ENCODE measurements at regions not wholly inside any gene's neighbourhood (a gene's known extent, or its start where the extent isn't known, plus 50 kb on each side); places are given as distances from the start of the nearest gene placed in this dataset.

- TF ChIP-seq ZNF318 (CRISPR knock-in tag; IDR thresholded peaks at IDR 0.05) = no peak
- TF ChIP-seq TAF1 (CRISPR knock-in tag; IDR thresholded peaks at IDR 0.05) = no peak
- TF ChIP-seq ZBTB14 (CRISPR knock-in tag; IDR thresholded peaks at IDR 0.05) = no peak
- TF ChIP-seq ZFP36L2 (CRISPR knock-in tag; IDR thresholded peaks at IDR 0.05) = no peak
- no peak for TF ChIP-seq GTF2F1 (IDR thresholded peaks at IDR 0.05; ENCODE audit: low read length)
- no peak for TF ChIP-seq NFE2L2 (IDR thresholded peaks at IDR 0.05; ENCODE audit: low read length)
Observed at GRCh38 chr1:56146449-56146848, 432.9 kb downstream of the PLPP3 start (continued).
